ENCODE measurements at regions not wholly inside any gene's neighbourhood (a gene's known extent, or its start where the extent isn't known, plus 50 kb on each side); places are given as distances from the start of the nearest gene placed in this dataset.

GRCh38 chr12:91687052-91688017 lies 458.3 kb downstream of the BTG1 start:
- no peaks in the 10 kb centered on the region for H3K9me3 ChIP-seq (ENCODE audit: insufficient read depth, low read depth, low read length)
- H3K9ac ChIP-seq (ENCODE audit: low read depth, low read length) = no peak overlapping the region
- no peaks in the 10 kb centered on the region for H3K4me1 ChIP-seq (ENCODE audit: insufficient read depth, low read length)
- H3K36me3 ChIP-seq (ENCODE audit: insufficient read depth, low read length) = no peaks in the 10 kb centered on the region
- no peak overlapping the region for H3K4me3 ChIP-seq (ENCODE audit: low read length)
- H3K27ac ChIP-seq (ENCODE audit: low read depth, low read length) = no peak overlapping the region
- H3K27me3 ChIP-seq (ENCODE audit: insufficient read depth, low read length) = no peaks in the 10 kb centered on the region
- 87% methylated on average over 3 of the region's 3 CpGs for WGBS

- H3K9me3 ChIP-seq (ENCODE audit: insufficient read depth, low read depth, low read length) = no peaks in the 10 kb centered on the region
- no peaks in the 10 kb centered on the region for H3K27me3 ChIP-seq (ENCODE audit: insufficient read depth, low read length)
- no peaks in the 10 kb centered on the region for H3K4me1 ChIP-seq (ENCODE audit: insufficient read depth, low read length)
- WGBS = 95% methylated on average over 1 of the region's 2 CpGs
- H3K36me3 ChIP-seq (ENCODE audit: insufficient read depth, low read length) = no peaks in the 10 kb centered on the region
- no peak overlapping the region for H3K4me3 ChIP-seq (ENCODE audit: low read length)
- H3K9ac ChIP-seq (ENCODE audit: low read depth, low read length) = no peak overlapping the region
- no peak overlapping the region for H3K27ac ChIP-seq (ENCODE audit: low read depth, low read length)
These were observed 459.7 kb downstream of the BTG1 start for GRCh38 chr12:91685917-91686316.

GRCh38 chr12:91681751-91682150 lies 463.9 kb downstream of the BTG1 start:
- H3K9ac ChIP-seq (ENCODE audit: low read depth, low read length) = no peak overlapping the region
- no peak overlapping the region for H3K27ac ChIP-seq (ENCODE audit: low read depth, low read length)
- no peaks in the 10 kb centered on the region for H3K4me1 ChIP-seq (ENCODE audit: insufficient read depth, low read length)
- no peaks in the 10 kb centered on the region for H3K9me3 ChIP-seq (ENCODE audit: insufficient read depth, low read depth, low read length)
- no peaks in the 10 kb centered on the region for H3K36me3 ChIP-seq (ENCODE audit: insufficient read depth, low read length)
- WGBS = 92% methylated on average over 3 of the region's 11 CpGs
- H3K4me3 ChIP-seq (ENCODE audit: low read length) = no peak overlapping the region
- H3K27me3 ChIP-seq (ENCODE audit: insufficient read depth, low read length) = no peaks in the 10 kb centered on the region

GRCh38 chr12:91680864-91681263 lies 464.8 kb downstream of the BTG1 start:
- Histone ChIP-seq H3K9ac (ENCODE audit: low read depth, low read length) (no peak overlapping the region), H3K9me3 (ENCODE audit: insufficient read depth, low read depth, low read length) (no peaks in the 10 kb centered on the region), H3K36me3 (ENCODE audit: insufficient read depth, low read length) (no peaks in the 10 kb centered on the region), H3K4me1 (ENCODE audit: insufficient read depth, low read length) (no peaks in the 10 kb centered on the region), H3K27me3 (ENCODE audit: insufficient read depth, low read length) (no peaks in the 10 kb centered on the region), H3K4me3 (ENCODE audit: low read length) (no peak overlapping the region), H3K27ac (ENCODE audit: low read depth, low read length) (no peak overlapping the region)
- 89% methylated on average over 1 of the region's 2 CpGs for WGBS

- Histone ChIP-seq H3K27me3 (ENCODE audit: insufficient read depth, low read length) (no peaks in the 10 kb centered on the region), H3K9me3 (ENCODE audit: insufficient read depth, low read depth, low read length) (no peaks in the 10 kb centered on the region), H3K4me1 (ENCODE audit: insufficient read depth, low read length) (no peaks in the 10 kb centered on the region), H3K9ac (ENCODE audit: low read depth, low read length) (no peak overlapping the region), H3K27ac (ENCODE audit: low read depth, low read length) (no peak overlapping the region), H3K4me3 (ENCODE audit: low read length) (no peak overlapping the region), H3K36me3 (ENCODE audit: insufficient read depth, low read length) (no peaks in the 10 kb centered on the region)
- 100% methylated on average over 1 of the region's 1 CpG for WGBS
These were observed 468.1 kb downstream of the BTG1 start for GRCh38 chr12:91677556-91677955.

- Histone ChIP-seq H3K9me3 (ENCODE audit: insufficient read depth, low read depth, low read length) (no peaks in the 10 kb centered on the region), H3K9ac (ENCODE audit: low read depth, low read length) (no peak overlapping the region)
- WGBS = 94% methylated on average over 2 of the region's 2 CpGs
These were observed 470.2 kb downstream of the BTG1 start for GRCh38 chr12:91675401-91675800.

GRCh38 chr12:91672130-91672529 lies 473.5 kb downstream of the BTG1 start:
- Histone ChIP-seq H3K27me3 (ENCODE audit: insufficient read depth, low read length) (no peaks in the 10 kb centered on the region), H3K36me3 (ENCODE audit: insufficient read depth, low read length) (no peaks in the 10 kb centered on the region), H3K4me1 (ENCODE audit: insufficient read depth, low read length) (no peaks in the 10 kb centered on the region), H3K9me3 (ENCODE audit: insufficient read depth, low read depth, low read length) (no peaks in the 10 kb centered on the region), H3K9ac (ENCODE audit: low read depth, low read length) (no peak overlapping the region), H3K27ac (ENCODE audit: low read depth, low read length) (no peak overlapping the region), H3K4me3 (ENCODE audit: low read length) (no peak overlapping the region)
- 68% methylated on average over 1 of the region's 1 CpG for WGBS

More at GRCh38 chr12:91675401-91675800, 470.2 kb downstream of the BTG1 start:
- Histone ChIP-seq H3K4me1 (ENCODE audit: insufficient read depth, low read length) (no peaks in the 10 kb centered on the region), H3K36me3 (ENCODE audit: insufficient read depth, low read length) (no peaks in the 10 kb centered on the region), H3K27ac (ENCODE audit: low read depth, low read length) (no peak overlapping the region), H3K27me3 (ENCODE audit: insufficient read depth, low read length) (no peaks in the 10 kb centered on the region), H3K4me3 (ENCODE audit: low read length) (no peak overlapping the region)

- no peak overlapping the region for H3K27ac ChIP-seq (ENCODE audit: low read depth, low read length)
- no peaks in the 10 kb centered on the region for H3K9me3 ChIP-seq (ENCODE audit: insufficient read depth, low read depth, low read length)
- H3K27me3 ChIP-seq (ENCODE audit: insufficient read depth, low read length) = no peaks in the 10 kb centered on the region
- WGBS = 99% methylated on average over 2 of the region's 2 CpGs
- no peak overlapping the region for H3K9ac ChIP-seq (ENCODE audit: low read depth, low read length)
- H3K4me3 ChIP-seq (ENCODE audit: low read length) = no peak overlapping the region
- H3K36me3 ChIP-seq (ENCODE audit: insufficient read depth, low read length) = no peaks in the 10 kb centered on the region
- H3K4me1 ChIP-seq (ENCODE audit: insufficient read depth, low read length) = no peaks in the 10 kb centered on the region
These were observed 478.0 kb downstream of the BTG1 start for GRCh38 chr12:91667694-91668093.

GRCh38 chr12:91663744-91664143 lies 481.1 kb upstream of the DCN start:
- no peak overlapping the region for H3K9ac ChIP-seq (ENCODE audit: low read depth, low read length)
- no peak overlapping the region for H3K27ac ChIP-seq (ENCODE audit: low read depth, low read length)
- no peaks in the 10 kb centered on the region for H3K27me3 ChIP-seq (ENCODE audit: insufficient read depth, low read length)
- WGBS = 97% methylated on average over 4 of the region's 4 CpGs
- H3K4me1 ChIP-seq (ENCODE audit: insufficient read depth, low read length) = no peaks in the 10 kb centered on the region
- no peaks in the 10 kb centered on the region for H3K9me3 ChIP-seq (ENCODE audit: insufficient read depth, low read depth, low read length)
- H3K4me3 ChIP-seq (ENCODE audit: low read length) = no peak overlapping the region
- no peaks in the 10 kb centered on the region for H3K36me3 ChIP-seq (ENCODE audit: insufficient read depth, low read length)

GRCh38 chr12:91663310-91663709 lies 480.7 kb upstream of the DCN start:
- H3K27me3 ChIP-seq (ENCODE audit: insufficient read depth, low read length) = no peaks in the 10 kb centered on the region
- 97% methylated on average over 4 of the region's 4 CpGs for WGBS

GRCh38 chr12:91662021-91662420 lies 479.4 kb upstream of the DCN start:
- 91% methylated on average over 1 of the region's 1 CpG for WGBS
- no peaks in the 10 kb centered on the region for H3K36me3 ChIP-seq (ENCODE audit: insufficient read depth, low read length)
- H3K27ac ChIP-seq (ENCODE audit: low read depth, low read length) = no peak overlapping the region
- no peak overlapping the region for H3K9ac ChIP-seq (ENCODE audit: low read depth, low read length)
- H3K9me3 ChIP-seq (ENCODE audit: insufficient read depth, low read depth, low read length) = no peaks in the 10 kb centered on the region
- no peak overlapping the region for H3K4me3 ChIP-seq (ENCODE audit: low read length)
- no peaks in the 10 kb centered on the region for H3K27me3 ChIP-seq (ENCODE audit: insufficient read depth, low read length)
- H3K4me1 ChIP-seq (ENCODE audit: insufficient read depth, low read length) = no peaks in the 10 kb centered on the region

More at GRCh38 chr12:91663310-91663709, 480.7 kb upstream of the DCN start:
- Histone ChIP-seq H3K27ac (ENCODE audit: low read depth, low read length) (no peak overlapping the region), H3K36me3 (ENCODE audit: insufficient read depth, low read length) (no peaks in the 10 kb centered on the region), H3K9ac (ENCODE audit: low read depth, low read length) (no peak overlapping the region), H3K9me3 (ENCODE audit: insufficient read depth, low read depth, low read length) (no peaks in the 10 kb centered on the region), H3K4me1 (ENCODE audit: insufficient read depth, low read length) (no peaks in the 10 kb centered on the region), H3K4me3 (ENCODE audit: low read length) (no peak overlapping the region)
